ENCODE measurements at regions not wholly inside any gene's neighbourhood (a gene's known extent, or its start where the extent isn't known, plus 50 kb on each side); places are given as distances from the start of the nearest gene placed in this dataset.
"Not testable (repeated sequence)": the region's sequence is repeated elsewhere in the genome, so short reads cannot be mapped to it uniquely, and the experiment has no call there.

GRCh38 chr3:25182794-25183193 is 245.3 kb upstream of the RARB start:
- Histone ChIP-seq H3K4me1 (ENCODE audit: control extremely low read depth in 1 of 4, control insufficient read depth in 4 of 4, insufficient read depth in 4 of 4, low read length in 3 of 4) (no peaks in the 10 kb centered on the region), H3K27ac (ENCODE audit: insufficient read depth in 1 of 2, low read depth in 1 of 2, low read length in 2 of 2, poor library complexity in 1 of 2, severe bottlenecking in 2 of 2) (no peak overlapping the region), H3K36me3 (ENCODE audit: control insufficient read depth in 4 of 4, insufficient read depth in 4 of 4, low read length in 3 of 4) (no peaks in the 10 kb centered on the region), H3K4me3 (ENCODE audit: control insufficient read depth in 1 of 7, extremely low read depth in 1 of 7, insufficient read depth in 4 of 7, low read depth in 2 of 7, low read length in 6 of 7) (no peak overlapping the region), H3K27me3 (replicated peaks in 2 of 5; ENCODE audit: control insufficient read depth in 4 of 5, insufficient read depth in 5 of 5, low read length in 4 of 5) (no peaks in the 10 kb centered on the region), H3K9me3 (ENCODE audit: control extremely low read depth in 1 of 5, control insufficient read depth in 4 of 5, insufficient read depth in 2 of 5, low read depth in 1 of 5, low read length in 4 of 5) (peaks cover 0 to 1% (median 0%) of the 10 kb centered on the region in 5 experiments)
- 100% methylated on average over 1 of the region's 3 CpGs for WGBS (ENCODE audit: insufficient coverage)
- ChIA-PET POLR2A (no interaction called here), CTCF (no interaction called here)
- DNase-seq = no peak

- H3K36me3 ChIP-seq (ENCODE audit: control insufficient read depth in 4 of 4, insufficient read depth in 4 of 4, low read length in 3 of 4) = no peaks in the 10 kb centered on the region
- peaks cover 0 to 1% (median 0%) of the 10 kb centered on the region in 5 experiments for H3K9me3 ChIP-seq (ENCODE audit: control extremely low read depth in 1 of 5, control insufficient read depth in 4 of 5, insufficient read depth in 2 of 5, low read depth in 1 of 5, low read length in 4 of 5)
- no peaks in the 10 kb centered on the region for H3K27me3 ChIP-seq (replicated peaks in 2 of 5; ENCODE audit: control insufficient read depth in 4 of 5, insufficient read depth in 5 of 5, low read length in 4 of 5)
- H3K27ac ChIP-seq (ENCODE audit: insufficient read depth in 1 of 2, low read depth in 1 of 2, low read length in 2 of 2, poor library complexity in 1 of 2, severe bottlenecking in 2 of 2) = no peak overlapping the region
- no CpG with 5 or more reads among the region's 4 CpGs for WGBS (ENCODE audit: insufficient coverage)
- POLR2A ChIA-PET = no interaction called here
- no peak overlapping the region for H3K4me3 ChIP-seq (ENCODE audit: control insufficient read depth in 1 of 7, extremely low read depth in 1 of 7, insufficient read depth in 4 of 7, low read depth in 2 of 7, low read length in 6 of 7)
- CTCF ChIA-PET = no interaction called here
- H3K4me1 ChIP-seq (ENCODE audit: control extremely low read depth in 1 of 4, control insufficient read depth in 4 of 4, insufficient read depth in 4 of 4, low read length in 3 of 4) = no peaks in the 10 kb centered on the region
- no peak for DNase-seq
Observed at GRCh38 chr3:25184641-25185250, 243.3 kb upstream of the RARB start.

GRCh38 chr3:25191673-25192072 is 236.4 kb upstream of the RARB start:
- CTCF ChIA-PET = no interaction called here
- Histone ChIP-seq H3K27ac (ENCODE audit: insufficient read depth in 1 of 2, low read depth in 1 of 2, low read length in 2 of 2, poor library complexity in 1 of 2, severe bottlenecking in 2 of 2) (no peak overlapping the region), H3K27me3 (replicated peaks in 2 of 5; ENCODE audit: control insufficient read depth in 4 of 5, insufficient read depth in 5 of 5, low read length in 4 of 5) (no peaks in the 10 kb centered on the region), H3K4me3 (ENCODE audit: control insufficient read depth in 1 of 7, extremely low read depth in 1 of 7, insufficient read depth in 4 of 7, low read depth in 2 of 7, low read length in 6 of 7) (no peak overlapping the region), H3K9me3 (ENCODE audit: control extremely low read depth in 1 of 5, control insufficient read depth in 4 of 5, insufficient read depth in 2 of 5, low read depth in 1 of 5, low read length in 4 of 5) (no peaks in the 10 kb centered on the region), H3K4me1 (ENCODE audit: control extremely low read depth in 1 of 4, control insufficient read depth in 4 of 4, insufficient read depth in 4 of 4, low read length in 3 of 4) (no peaks in the 10 kb centered on the region), H3K36me3 (ENCODE audit: control insufficient read depth in 4 of 4, insufficient read depth in 4 of 4, low read length in 3 of 4) (no peaks in the 10 kb centered on the region)
- POLR2A ChIA-PET = no interaction called here
- WGBS (ENCODE audit: insufficient coverage) = 94% methylated on average over 5 of the region's 5 CpGs
- no peak for DNase-seq

- CTCF ChIA-PET = not testable (repeated sequence)
Observed at GRCh38 chr3:25199567-25199966, 228.5 kb upstream of the RARB start.

GRCh38 chr3:25212736-25213135 is 215.3 kb upstream of the RARB start:
- ChIA-PET POLR2A (no interaction called here), CTCF (no interaction called here)
- 94% methylated on average over 3 of the region's 7 CpGs for WGBS (ENCODE audit: insufficient coverage)

More at GRCh38 chr3:25199567-25199966, 228.5 kb upstream of the RARB start:
- H3K36me3 ChIP-seq (ENCODE audit: control insufficient read depth in 4 of 4, insufficient read depth in 4 of 4, low read length in 3 of 4); H3K4me3 ChIP-seq (ENCODE audit: control insufficient read depth in 1 of 7, extremely low read depth in 1 of 7, insufficient read depth in 4 of 7, low read depth in 2 of 7, low read length in 6 of 7); POLR2A ChIA-PET; H3K27ac ChIP-seq (ENCODE audit: insufficient read depth in 1 of 2, low read depth in 1 of 2, low read length in 2 of 2, poor library complexity in 1 of 2, severe bottlenecking in 2 of 2); H3K27me3 ChIP-seq (replicated peaks in 2 of 5; ENCODE audit: control insufficient read depth in 4 of 5, insufficient read depth in 5 of 5, low read length in 4 of 5); DNase-seq; H3K4me1 ChIP-seq (ENCODE audit: control extremely low read depth in 1 of 4, control insufficient read depth in 4 of 4, insufficient read depth in 4 of 4, low read length in 3 of 4); H3K9me3 ChIP-seq (ENCODE audit: control extremely low read depth in 1 of 5, control insufficient read depth in 4 of 5, insufficient read depth in 2 of 5, low read depth in 1 of 5, low read length in 4 of 5): not testable (repeated sequence)
- whole genome bisulfite sequencing (ENCODE audit: insufficient coverage) = 100% methylated on average over 2 of the region's 5 CpGs

GRCh38 chr3:25214034-25214433 is 214.0 kb upstream of the RARB start:
- no peaks in the 10 kb centered on the region for H3K36me3 ChIP-seq (ENCODE audit: control insufficient read depth in 4 of 4, insufficient read depth in 4 of 4, low read length in 3 of 4)
- CTCF ChIA-PET = no interaction called here
- no peak for DNase-seq
- no peaks in the 10 kb centered on the region for H3K27me3 ChIP-seq (replicated peaks in 2 of 5; ENCODE audit: control insufficient read depth in 4 of 5, insufficient read depth in 5 of 5, low read length in 4 of 5)
- no peak overlapping the region for H3K27ac ChIP-seq (ENCODE audit: insufficient read depth in 1 of 2, low read depth in 1 of 2, low read length in 2 of 2, poor library complexity in 1 of 2, severe bottlenecking in 2 of 2)
- peaks cover 0 to 2% (median 0%) of the 10 kb centered on the region in 5 experiments for H3K9me3 ChIP-seq (ENCODE audit: control extremely low read depth in 1 of 5, control insufficient read depth in 4 of 5, insufficient read depth in 2 of 5, low read depth in 1 of 5, low read length in 4 of 5)
- WGBS (ENCODE audit: insufficient coverage) = no CpG with 5 or more reads among the region's 2 CpGs
- POLR2A ChIA-PET = no interaction called here
- no peaks in the 10 kb centered on the region for H3K4me1 ChIP-seq (ENCODE audit: control extremely low read depth in 1 of 4, control insufficient read depth in 4 of 4, insufficient read depth in 4 of 4, low read length in 3 of 4)
- no peak overlapping the region for H3K4me3 ChIP-seq (ENCODE audit: control insufficient read depth in 1 of 7, extremely low read depth in 1 of 7, insufficient read depth in 4 of 7, low read depth in 2 of 7, low read length in 6 of 7)

More at GRCh38 chr3:25212736-25213135, 215.3 kb upstream of the RARB start:
- no peak for DNase-seq
- no peak overlapping the region for H3K4me3 ChIP-seq (ENCODE audit: control insufficient read depth in 1 of 7, extremely low read depth in 1 of 7, insufficient read depth in 4 of 7, low read depth in 2 of 7, low read length in 6 of 7)
- H3K9me3 ChIP-seq (ENCODE audit: control extremely low read depth in 1 of 5, control insufficient read depth in 4 of 5, insufficient read depth in 2 of 5, low read depth in 1 of 5, low read length in 4 of 5) = peaks cover 0 to 2% (median 0%) of the 10 kb centered on the region in 5 experiments
- no peaks in the 10 kb centered on the region for H3K4me1 ChIP-seq (ENCODE audit: control extremely low read depth in 1 of 4, control insufficient read depth in 4 of 4, insufficient read depth in 4 of 4, low read length in 3 of 4)
- H3K36me3 ChIP-seq (ENCODE audit: control insufficient read depth in 4 of 4, insufficient read depth in 4 of 4, low read length in 3 of 4) = no peaks in the 10 kb centered on the region
- no peaks in the 10 kb centered on the region for H3K27me3 ChIP-seq (replicated peaks in 2 of 5; ENCODE audit: control insufficient read depth in 4 of 5, insufficient read depth in 5 of 5, low read length in 4 of 5)
- no peak overlapping the region for H3K27ac ChIP-seq (ENCODE audit: insufficient read depth in 1 of 2, low read depth in 1 of 2, low read length in 2 of 2, poor library complexity in 1 of 2, severe bottlenecking in 2 of 2)

GRCh38 chr3:25218362-25218761 is 209.7 kb upstream of the RARB start:
- H3K4me3 ChIP-seq (ENCODE audit: control insufficient read depth in 1 of 7, extremely low read depth in 1 of 7, insufficient read depth in 4 of 7, low read depth in 2 of 7, low read length in 6 of 7) = no peak overlapping the region
- no peak for DNase-seq
- H3K27me3 ChIP-seq (replicated peaks in 2 of 5; ENCODE audit: control insufficient read depth in 4 of 5, insufficient read depth in 5 of 5, low read length in 4 of 5) = no peaks in the 10 kb centered on the region
- H3K9me3 ChIP-seq (ENCODE audit: control extremely low read depth in 1 of 5, control insufficient read depth in 4 of 5, insufficient read depth in 2 of 5, low read depth in 1 of 5, low read length in 4 of 5) = peaks cover 0 to 2% (median 0%) of the 10 kb centered on the region in 5 experiments
- POLR2A ChIA-PET = no interaction called here
- no peak overlapping the region for H3K27ac ChIP-seq (ENCODE audit: insufficient read depth in 1 of 2, low read depth in 1 of 2, low read length in 2 of 2, poor library complexity in 1 of 2, severe bottlenecking in 2 of 2)
- no peaks in the 10 kb centered on the region for H3K36me3 ChIP-seq (ENCODE audit: control insufficient read depth in 4 of 4, insufficient read depth in 4 of 4, low read length in 3 of 4)
- H3K4me1 ChIP-seq (ENCODE audit: control extremely low read depth in 1 of 4, control insufficient read depth in 4 of 4, insufficient read depth in 4 of 4, low read length in 3 of 4) = no peaks in the 10 kb centered on the region
- CTCF ChIA-PET = no interaction called here
